GM12873 (cell line): ENCODE measurements at regions not wholly inside any gene's neighbourhood (a gene's known extent, or its start where the extent isn't known, plus 50 kb on each side); places are given as distances from the start of the nearest gene placed in this dataset.

Experiments used
- CTCF ChIP-seq: IDR thresholded peaks from 2 replicates; pipeline ENCODE4 v1.5.1; 2012; ENCODE audit warnings: low read depth, mild to moderate bottlenecking, moderate library complexity, low read length, control low read depth; ENCODE audit not compliant: insufficient read depth; ENCODE audit errors: missing control alignments

- no peak for TF ChIP-seq CTCF
These were observed 230.5 kb downstream of the MBD2 start for GRCh38 chr18:53994016-53994415.

GRCh38 chr18:53991805-53992204 is 232.7 kb downstream of the MBD2 start:
- TF ChIP-seq CTCF = no peak

- no peak for TF ChIP-seq CTCF
These were observed 233.3 kb downstream of the MBD2 start for GRCh38 chr18:53991202-53991601.

- no peak for TF ChIP-seq CTCF
These were observed 234.0 kb downstream of the MBD2 start for GRCh38 chr18:53990485-53990884.

GRCh38 chr18:53984021-53984420 is 240.4 kb downstream of the MBD2 start:
- no peak for TF ChIP-seq CTCF

GRCh38 chr18:53971331-53971730 is 253.1 kb downstream of the MBD2 start:
- TF ChIP-seq CTCF = no peak

GRCh38 chr18:53952700-53953099 is 271.8 kb downstream of the MBD2 start:
- no peak for TF ChIP-seq CTCF
